Esophagus mucosa (tissue), 1 donor: ENCODE measurements at regions not wholly inside any gene's neighbourhood (a gene's known extent, or its start where the extent isn't known, plus 50 kb on each side); places are given as distances from the start of the nearest gene placed in this dataset.

Experiments used
- ATAC-seq: fragments of 200-7000 bp; cut with Tn5 transposase; one replicate; pipeline ENCODE4 v1.9.1; 2020
- donor health status: DM: yes; HTN: yes; CAD: no.

GRCh38 chr16:8260140-8260539, 330.2 kb downstream of the TMEM114 start:
- ATAC-seq: no peak

GRCh38 chr16:8258523-8258922, 331.8 kb downstream of the TMEM114 start:
- ATAC-seq: no peak

DNA sequence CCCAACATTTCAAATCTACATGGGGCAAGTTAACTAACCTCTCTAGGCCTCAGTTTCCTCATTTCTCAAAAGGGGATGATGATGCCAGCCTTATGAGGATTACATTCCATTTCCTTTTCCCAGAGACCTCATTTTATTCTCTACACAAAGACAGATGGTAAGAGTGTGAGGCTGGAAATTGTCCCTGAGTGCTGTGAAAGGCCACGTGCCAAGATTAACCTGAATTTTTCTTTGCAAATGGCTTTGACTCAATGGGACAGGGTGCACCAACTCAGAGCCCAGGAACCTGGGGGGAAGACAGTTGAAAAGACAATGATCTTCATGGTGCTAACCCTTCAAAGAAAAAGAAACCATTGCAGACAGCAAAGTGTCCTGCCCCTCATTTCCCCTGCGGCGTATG, 332.8 kb downstream of the TMEM114 start:
- no peak for ATAC-seq

DNA sequence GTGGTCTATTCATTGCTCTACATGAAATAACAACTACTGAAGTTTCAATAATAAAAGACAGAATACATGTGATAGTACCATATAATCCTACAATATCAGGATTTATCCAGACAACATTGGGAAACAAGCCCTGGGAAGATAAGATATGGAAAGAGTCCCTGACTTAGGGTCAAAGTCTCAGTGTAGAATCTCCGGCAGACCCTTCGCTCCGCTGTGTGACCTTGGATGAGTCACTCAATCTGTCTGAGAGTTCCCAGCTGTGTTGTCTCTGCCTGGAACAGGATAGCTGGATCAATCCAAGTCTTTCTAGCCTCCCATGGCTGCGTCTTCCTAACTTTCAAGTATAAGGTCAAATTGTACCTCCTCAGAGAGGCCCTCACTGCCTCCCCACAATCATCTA, 335.9 kb downstream of the TMEM114 start:
- no peak for ATAC-seq

- ATAC-seq: no peak
Observed at GRCh38 chr16:8253718-8254117, 336.6 kb downstream of the TMEM114 start.

DNA sequence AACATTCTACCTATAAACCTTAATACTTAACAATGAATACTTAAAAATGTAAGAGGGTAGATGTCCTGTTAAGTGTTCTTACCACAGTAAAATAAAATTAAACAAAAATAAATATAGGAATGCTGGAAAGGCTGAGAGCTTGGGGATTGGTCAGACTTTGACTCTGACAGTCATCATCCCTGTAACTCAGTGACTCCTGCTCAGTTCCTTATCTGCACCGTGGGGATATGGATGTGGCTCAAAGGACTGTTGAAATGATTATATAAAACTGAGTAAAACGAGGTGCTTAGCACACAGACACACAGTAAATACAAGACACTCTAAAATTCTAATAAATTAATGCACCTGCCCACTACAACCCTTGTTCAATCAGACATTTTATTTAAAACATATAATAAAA, 338.6 kb downstream of the TMEM114 start:
- no peak for ATAC-seq

GRCh38 chr16:8251298-8251697, 339.0 kb downstream of the TMEM114 start:
- ATAC-seq: no peak

DNA sequence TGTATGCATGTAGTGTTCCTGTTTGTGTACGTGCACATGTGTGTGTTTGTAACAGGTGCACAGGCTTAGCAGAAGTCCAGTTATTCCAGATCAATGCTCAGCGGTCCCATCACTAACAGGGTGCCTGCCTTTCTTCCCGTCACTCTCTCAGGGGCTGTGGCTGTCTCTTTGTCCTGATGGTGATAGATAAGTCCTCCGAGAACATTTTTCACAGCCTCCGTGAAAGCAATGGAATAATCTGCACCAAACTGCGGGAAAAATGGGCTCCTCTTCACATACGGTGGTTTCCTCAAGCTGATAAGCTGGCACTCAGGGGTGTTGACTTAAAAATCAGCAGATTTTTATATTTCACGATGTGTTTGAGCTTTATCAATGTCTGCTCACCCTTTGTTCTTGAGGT, 342.3 kb downstream of the TMEM114 start:
- ATAC-seq: no peak

GRCh38 chr16:8243981-8244380, 346.3 kb downstream of the TMEM114 start:
- no peak for ATAC-seq

- ATAC-seq: no peak
Observed at GRCh38 chr16:8241408-8241807, 348.9 kb downstream of the TMEM114 start.

- no peak for ATAC-seq
Observed at GRCh38 chr16:8239443-8239842, 350.9 kb downstream of the TMEM114 start.

DNA sequence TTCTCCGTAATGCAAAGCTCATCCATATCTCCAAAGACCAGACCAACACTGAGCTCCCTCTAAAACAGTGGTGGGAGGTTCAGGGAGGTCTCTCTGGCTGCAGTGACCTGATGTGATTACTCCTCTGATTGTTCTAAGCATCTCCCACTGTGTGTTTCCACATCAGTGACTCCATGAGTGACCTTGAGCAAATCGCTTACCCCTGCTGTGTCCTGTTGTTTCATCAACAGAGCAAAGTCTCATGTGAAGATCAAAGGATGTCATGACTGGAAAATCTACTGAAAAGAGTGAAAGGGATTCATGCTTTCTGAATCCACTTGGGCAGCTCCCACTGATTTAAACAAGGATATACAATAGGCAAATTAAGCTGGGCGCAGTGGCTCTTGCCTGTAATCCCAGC, 352.9 kb downstream of the TMEM114 start:
- no peak for ATAC-seq

DNA sequence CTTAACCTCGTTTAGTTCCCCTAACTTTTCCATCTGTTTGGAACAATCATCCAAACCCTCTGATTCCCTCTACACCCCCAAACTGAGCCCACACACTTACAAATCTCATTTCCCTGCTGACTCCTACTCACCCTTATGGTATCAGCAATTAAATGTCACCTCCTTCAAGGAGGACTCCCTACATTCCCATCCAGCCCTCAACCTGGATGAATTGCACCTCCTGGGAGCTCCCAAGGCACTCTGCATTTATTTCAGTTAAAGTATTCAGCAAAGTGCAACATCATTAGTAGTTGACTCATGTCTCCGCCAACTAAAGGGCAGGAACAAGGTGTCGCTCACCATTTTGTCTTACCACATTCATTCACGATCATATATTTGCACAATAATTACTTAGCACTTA, 353.5 kb downstream of the TMEM114 start:
- no peak for ATAC-seq

- no peak for ATAC-seq
Observed at GRCh38 chr16:8230497-8230896, 359.8 kb downstream of the TMEM114 start.

DNA sequence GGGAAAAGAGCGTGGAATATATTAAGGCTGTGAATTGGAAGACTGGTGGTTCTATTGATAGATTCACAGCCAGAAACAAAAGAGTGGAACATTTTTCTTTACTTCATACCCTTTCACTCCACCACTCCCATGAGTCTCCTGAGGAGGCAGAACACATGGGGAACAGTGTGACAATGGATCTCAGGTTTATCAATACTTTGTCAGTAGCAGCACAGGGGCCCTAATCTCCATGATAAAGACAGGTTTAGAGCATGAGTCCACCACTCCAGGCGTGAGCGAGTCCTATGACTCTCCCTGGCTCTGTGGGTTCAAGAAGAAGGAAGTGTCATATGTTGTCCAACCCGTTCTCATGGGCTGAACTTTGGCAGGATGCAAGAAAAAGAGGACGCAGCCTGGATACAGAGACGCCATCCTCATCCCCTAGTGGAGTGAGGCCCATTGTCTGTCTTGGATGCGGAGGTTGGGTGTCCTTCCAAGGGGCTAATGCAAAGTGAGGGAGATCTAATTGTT, 361.2 kb downstream of the TMEM114 start:
- ATAC-seq: no peak

- no peak for ATAC-seq
Observed at GRCh38 chr16:8217201-8217600, 373.1 kb downstream of the TMEM114 start.

DNA sequence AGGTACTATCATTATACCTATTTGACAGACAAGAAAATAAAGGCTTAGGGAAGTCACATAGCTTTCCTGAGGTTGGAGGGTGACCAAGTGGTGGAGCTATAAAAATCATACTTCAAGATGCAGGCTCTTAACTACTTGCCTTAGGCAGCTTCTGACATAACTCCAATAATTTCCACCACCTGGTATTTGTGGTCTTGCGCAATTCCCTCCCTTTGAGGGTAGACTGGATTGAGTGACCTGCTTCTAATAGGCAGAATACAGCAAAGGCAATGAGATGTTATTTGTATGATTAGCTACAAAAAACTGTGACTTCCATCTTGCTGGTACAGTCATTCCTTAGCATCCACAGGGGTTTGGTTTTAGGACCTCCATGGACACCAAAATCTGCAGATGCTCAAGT, 385.5 kb downstream of the TMEM114 start:
- ATAC-seq: no peak

DNA sequence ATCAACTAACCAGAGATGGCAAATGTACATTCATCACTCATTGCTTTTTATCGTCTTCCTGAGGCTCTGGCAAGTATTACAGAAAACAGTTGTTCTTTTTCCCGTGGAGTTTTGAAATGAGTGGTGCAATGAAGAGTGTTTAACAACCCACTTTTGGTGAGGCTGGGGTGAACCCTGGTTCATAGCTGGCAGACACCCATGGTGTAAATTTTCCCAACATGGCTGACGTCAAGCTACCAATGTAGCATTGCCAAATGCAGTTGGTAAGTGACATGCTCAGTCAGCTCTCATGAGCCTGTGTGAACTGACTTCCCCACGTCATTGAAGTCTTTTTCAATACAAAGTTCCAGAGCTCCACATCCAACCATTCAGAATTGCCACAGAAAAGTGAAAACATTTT, 386.2 kb downstream of the TMEM114 start:
- no peak for ATAC-seq

DNA sequence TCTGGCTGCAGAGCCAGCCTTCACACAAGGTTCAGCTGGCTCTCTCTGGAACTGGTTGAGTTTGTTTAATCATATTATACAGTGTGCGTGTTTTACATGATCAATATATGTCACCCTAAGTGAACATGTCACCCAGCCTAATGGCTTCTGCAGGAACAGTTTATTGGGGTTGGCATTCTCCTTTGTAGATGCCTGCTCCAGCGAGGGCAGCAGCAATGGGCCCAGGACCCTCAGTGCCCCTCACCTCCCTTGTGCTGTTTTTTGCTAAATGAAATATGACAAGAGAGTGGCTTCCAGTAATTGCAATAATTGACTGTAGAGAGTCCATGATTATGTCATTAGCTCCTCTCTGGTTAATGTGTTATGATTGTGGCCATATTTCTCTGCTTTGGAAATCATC, 387.2 kb downstream of the TMEM114 start:
- no peak for ATAC-seq

- no peak for ATAC-seq
Observed at GRCh38 chr16:8200839-8201238, 389.5 kb downstream of the TMEM114 start.

GRCh38 chr16:8199390-8199789, 390.9 kb downstream of the TMEM114 start:
- no peak for ATAC-seq

GRCh38 chr16:8194794-8195193, 395.5 kb downstream of the TMEM114 start:
- ATAC-seq: no peak

DNA sequence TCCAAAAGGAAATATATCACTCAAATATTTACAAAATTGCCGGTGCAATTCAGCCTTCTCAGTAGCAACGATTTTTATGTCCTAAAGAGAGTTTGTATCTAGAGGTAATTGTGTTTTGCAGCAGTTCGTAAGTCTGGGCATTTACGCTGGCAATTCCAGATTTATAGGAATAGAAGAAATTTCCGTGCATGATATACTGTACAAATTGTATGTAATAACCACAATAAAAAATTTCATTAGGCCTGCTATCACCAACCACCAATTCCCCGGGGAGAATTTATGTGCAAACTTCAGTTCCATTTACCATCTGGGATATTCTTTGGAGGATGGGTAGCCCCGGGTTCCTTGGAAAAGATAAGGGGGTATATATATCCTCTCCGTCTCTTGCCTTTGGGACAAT, 401.5 kb downstream of the TMEM114 start:
- no peak for ATAC-seq

DNA sequence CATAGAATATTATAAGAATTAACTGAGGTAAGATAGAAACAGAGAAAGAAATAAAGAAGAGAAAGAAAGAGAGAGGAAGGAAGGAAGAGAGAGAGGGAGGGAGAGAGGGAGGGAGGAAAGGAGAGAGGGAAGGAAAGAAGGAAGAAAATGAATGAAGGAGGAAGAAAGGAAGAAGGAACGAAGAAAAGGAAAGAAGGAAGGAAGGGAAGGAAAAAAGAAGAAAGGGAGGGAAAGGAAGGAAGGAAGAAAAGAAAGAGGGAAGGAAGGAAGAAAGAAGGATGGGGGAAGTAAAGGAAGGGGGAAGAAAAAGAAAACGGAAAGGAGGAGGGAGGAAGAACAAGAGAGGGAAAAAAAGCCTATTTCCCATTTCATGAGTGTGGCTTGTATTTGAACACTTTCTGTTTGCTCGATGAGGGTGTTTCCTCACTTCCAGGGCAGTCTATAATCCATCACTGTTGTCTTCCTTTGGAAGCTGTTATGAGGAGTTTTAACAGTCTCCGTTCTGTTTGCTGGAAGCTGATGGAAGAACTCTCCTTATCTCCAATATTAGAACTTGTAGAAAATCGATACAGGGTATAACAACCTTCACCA, 402.4 kb downstream of the TMEM114 start:
- no peak for ATAC-seq

- no peak for ATAC-seq
Observed at GRCh38 chr16:8184854-8185253, 405.5 kb downstream of the TMEM114 start.
